H1 (cell line): ENCODE measurements at regions not wholly inside any gene's neighbourhood (a gene's known extent, or its start where the extent isn't known, plus 50 kb on each side); places are given as distances from the start of the nearest gene placed in this dataset.

ENCODE experiments used
- CTCF ChIP-seq, 3 experiments: IDR thresholded peaks; 1 replicate in 2 of 3; 2 replicates in 1 of 3; pipeline versions ENCODE4 v1.5.1 to v1.6.1; 2011; ENCODE audit warnings: low read length in 3 of 3, mild to moderate bottlenecking in 3 of 3, inconsistent platforms in 2 of 3, low read depth in 1 of 3, moderate library complexity in 1 of 3; ENCODE audit not compliant: insufficient read depth in 1 of 3; ENCODE audit errors: control extremely low read depth in 1 of 3
- POLR2AphosphoS5 ChIP-seq: IDR thresholded peaks from 2 replicates; pipeline ENCODE4 v1.6.1; 2011; ENCODE audit warnings: low read depth, low read length

- TF ChIP-seq CTCF (IDR thresholded peaks at IDR 0.05; ENCODE audit: control extremely low read depth in 1 of 3, insufficient read depth in 1 of 3, low read depth in 1 of 3, low read length in 3 of 3), result no peak
- TF ChIP-seq POLR2AphosphoS5, result no peak
Observed at GRCh38 chr12:20212658-20213555, 155.4 kb upstream of the PDE3A start.
